ENCODE measurements at regions not wholly inside any gene's neighbourhood (a gene's known extent, or its start where the extent isn't known, plus 50 kb on each side); places are given as distances from the start of the nearest gene placed in this dataset.

DNA sequence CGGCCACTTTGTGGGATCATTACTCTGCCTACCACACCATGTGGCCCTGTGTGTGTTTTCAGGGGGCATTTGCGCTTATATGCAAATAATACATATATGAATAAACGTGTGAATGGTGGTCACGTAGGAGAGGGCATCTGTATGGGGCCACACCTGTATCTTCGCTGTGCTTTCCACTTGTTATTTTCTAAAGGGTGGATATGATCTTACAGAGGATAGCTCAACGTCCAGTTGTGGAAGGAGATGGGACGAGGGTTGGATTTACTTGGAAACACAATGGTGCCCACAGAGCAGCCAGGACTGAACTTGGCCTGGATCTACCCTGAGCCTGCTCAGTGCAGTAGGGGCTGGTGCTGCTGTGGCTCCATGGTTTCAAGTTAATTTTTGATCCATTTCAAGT lies 93.3 kb downstream of the YTHDF1 start:
- TF ChIP-seq, protein P1, sequence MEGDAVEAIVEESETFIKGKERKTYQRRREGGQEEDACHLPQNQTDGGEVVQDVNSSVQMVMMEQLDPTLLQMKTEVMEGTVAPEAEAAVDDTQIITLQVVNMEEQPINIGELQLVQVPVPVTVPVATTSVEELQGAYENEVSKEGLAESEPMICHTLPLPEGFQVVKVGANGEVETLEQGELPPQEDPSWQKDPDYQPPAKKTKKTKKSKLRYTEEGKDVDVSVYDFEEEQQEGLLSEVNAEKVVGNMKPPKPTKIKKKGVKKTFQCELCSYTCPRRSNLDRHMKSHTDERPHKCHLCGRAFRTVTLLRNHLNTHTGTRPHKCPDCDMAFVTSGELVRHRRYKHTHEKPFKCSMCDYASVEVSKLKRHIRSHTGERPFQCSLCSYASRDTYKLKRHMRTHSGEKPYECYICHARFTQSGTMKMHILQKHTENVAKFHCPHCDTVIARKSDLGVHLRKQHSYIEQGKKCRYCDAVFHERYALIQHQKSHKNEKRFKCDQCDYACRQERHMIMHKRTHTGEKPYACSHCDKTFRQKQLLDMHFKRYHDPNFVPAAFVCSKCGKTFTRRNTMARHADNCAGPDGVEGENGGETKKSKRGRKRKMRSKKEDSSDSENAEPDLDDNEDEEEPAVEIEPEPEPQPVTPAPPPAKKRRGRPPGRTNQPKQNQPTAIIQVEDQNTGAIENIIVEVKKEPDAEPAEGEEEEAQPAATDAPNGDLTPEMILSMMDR (conservative IDR thresholded peaks at IDR 0.05 in 1 of 2, IDR thresholded peaks at IDR 0.05 in 1 of 2; ENCODE audit: extremely low read depth in 1 of 2, insufficient read depth in 1 of 2, low read depth in 1 of 2, low read length in 2 of 2) = no peak
- no peak for TF ChIP-seq EZH2 (IDR thresholded peaks at IDR 0.05; ENCODE audit: borderline replicate concordance, low read length)
